H9 (cell line): ENCODE measurements at regions not wholly inside any gene's neighbourhood (a gene's known extent, or its start where the extent isn't known, plus 50 kb on each side); places are given as distances from the start of the nearest gene placed in this dataset.
"Not testable (repeated sequence)": the region's sequence is repeated elsewhere in the genome, so short reads cannot be mapped to it uniquely, and the experiment has no call there.

ENCODE experiments used
- DNase-seq: peaks from one replicate; pipeline ENCODE4 v3.0.0-alpha.2; 2017
- H2AFZ ChIP-seq: one replicate; pipeline ENCODE4 v1.6.1; 2013; ENCODE audit warnings: mild to moderate bottlenecking, low read length, control low read depth, moderate library complexity
- H2AK5ac ChIP-seq: 2 replicates; pipeline ENCODE4 v1.6.1; 2013; ENCODE audit warnings: low read length, control low read depth, mixed read lengths; ENCODE audit not compliant: insufficient read length
- H2BK120ac ChIP-seq: one replicate; pipeline ENCODE4 v1.6.1; 2013; ENCODE audit warnings: low read depth, mild to moderate bottlenecking, low read length, control low read depth, inconsistent platforms; ENCODE audit not compliant: poor library complexity, severe bottlenecking
- H2BK12ac ChIP-seq: 2 replicates; pipeline ENCODE4 v1.6.1; 2013; ENCODE audit warnings: low read length, control low read depth, mixed read lengths, low read depth; ENCODE audit not compliant: insufficient read length
- H2BK15ac ChIP-seq: 2 replicates; pipeline ENCODE4 v1.6.1; 2013; ENCODE audit warnings: low read depth, low read length, control low read depth
- H2BK20ac ChIP-seq: one replicate; pipeline ENCODE4 v1.6.1; 2013; ENCODE audit warnings: low read depth, mild to moderate bottlenecking, low read length, control low read depth, inconsistent platforms; ENCODE audit not compliant: poor library complexity, severe bottlenecking
- H2BK5ac ChIP-seq: 2 replicates; pipeline ENCODE4 v1.6.1; 2013; ENCODE audit warnings: low read length, control low read depth, mixed read lengths; ENCODE audit not compliant: insufficient read length
- H3K14ac ChIP-seq: 2 replicates; pipeline ENCODE4 v1.6.1; 2013; ENCODE audit warnings: low read length, control low read depth; ENCODE audit not compliant: insufficient read depth
- H3K18ac ChIP-seq: 2 replicates; pipeline ENCODE4 v1.6.1; 2013; ENCODE audit warnings: low read depth, mild to moderate bottlenecking, mixed read lengths, low read length, control low read depth; ENCODE audit not compliant: insufficient read length
- H3K23ac ChIP-seq: 2 replicates; pipeline ENCODE4 v1.6.1; 2013; ENCODE audit warnings: low read length, control low read depth, mixed read lengths, low read depth; ENCODE audit not compliant: insufficient read length
- H3K23me2 ChIP-seq: 2 replicates; pipeline ENCODE4 v1.6.1; 2013; ENCODE audit warnings: low read depth, mild to moderate bottlenecking, mixed read lengths, low read length, control low read depth; ENCODE audit not compliant: insufficient read length, poor library complexity, severe bottlenecking
- H3K27ac ChIP-seq: 2 replicates; pipeline ENCODE4 v1.5.1; 2013; ENCODE audit warnings: low read length, control low read depth, mixed read lengths, low read depth; ENCODE audit not compliant: insufficient read length
- H3K27me3 ChIP-seq: 2 replicates; pipeline ENCODE4 v1.6.1; 2013; ENCODE audit warnings: low read length, control low read depth, inconsistent platforms; ENCODE audit not compliant: insufficient read depth
- H3K4ac ChIP-seq: 2 replicates; pipeline ENCODE4 v1.6.1; 2013; ENCODE audit warnings: low read depth, mild to moderate bottlenecking, control low read depth, inconsistent platforms, low read length, moderate library complexity
- H3K4me1 ChIP-seq: 2 replicates; pipeline ENCODE4 v1.6.1; 2013; ENCODE audit warnings: low read length, control low read depth, inconsistent platforms; ENCODE audit not compliant: insufficient read depth
- H3K4me2 ChIP-seq: 2 replicates; pipeline ENCODE4 v1.6.1; 2013; ENCODE audit warnings: low read length, control low read depth, mixed read lengths; ENCODE audit not compliant: insufficient read length, insufficient read depth
- H3K56ac ChIP-seq: 2 replicates; pipeline ENCODE4 v1.6.1; 2013; ENCODE audit warnings: low read depth, mild to moderate bottlenecking, mixed read lengths, low read length, control low read depth; ENCODE audit not compliant: insufficient read length
- H3K79me1 ChIP-seq: 2 replicates; pipeline ENCODE4 v1.6.1; 2013; ENCODE audit warnings: low read depth, mild to moderate bottlenecking, moderate library complexity, low read length, control low read depth, inconsistent platforms; ENCODE audit not compliant: insufficient read depth, poor library complexity, severe bottlenecking
- H3K79me2 ChIP-seq: 2 replicates; pipeline ENCODE4 v1.6.1; 2013; ENCODE audit warnings: low read length, control low read depth, inconsistent platforms; ENCODE audit not compliant: insufficient read depth
- H3K9ac ChIP-seq: 2 replicates; pipeline ENCODE4 v1.6.1; 2013; ENCODE audit warnings: low read length, control low read depth, mixed read lengths; ENCODE audit not compliant: insufficient read length; ENCODE audit errors: extremely low read depth
- H3K9me3 ChIP-seq: one replicate; pipeline ENCODE4 v1.6.1; 2013; ENCODE audit warnings: low read depth, low read length, inconsistent platforms; ENCODE audit not compliant: control insufficient read depth
- H3T11ph ChIP-seq: one replicate; pipeline ENCODE4 v1.6.1; 2013; ENCODE audit warnings: mild to moderate bottlenecking, low read length, control low read depth, inconsistent platforms
- H4K20me1 ChIP-seq: one replicate; pipeline ENCODE4 v1.6.1; 2013; ENCODE audit not compliant: control insufficient read depth, insufficient read length, insufficient read depth
- H4K5ac ChIP-seq: 2 replicates; pipeline ENCODE4 v1.6.1; 2013; ENCODE audit warnings: low read depth, mild to moderate bottlenecking, mixed read lengths, low read length, control low read depth; ENCODE audit not compliant: insufficient read length
- H4K8ac ChIP-seq: replicated peaks from 2 replicates; pipeline ENCODE4 v1.6.1; 2013; ENCODE audit warnings: low read length, control low read depth, mixed read lengths, low read depth; ENCODE audit not compliant: insufficient read length
- H4K91ac ChIP-seq: 2 replicates; pipeline ENCODE4 v1.6.1; 2013; ENCODE audit warnings: low read depth, mild to moderate bottlenecking, moderate library complexity, mixed read lengths, low read length, control low read depth; ENCODE audit not compliant: insufficient read length
- H3K27ac Mint-ChIP-seq, 3 experiments: 2 replicates in 2 of 3; 3 replicates in 1 of 3; pipeline ENCODE4 v1.8.0; 2020 to 2021; ENCODE audit warnings: mixed read lengths in 3 of 3, mild to moderate bottlenecking in 1 of 3, moderate library complexity in 1 of 3
- H3K27me3 Mint-ChIP-seq: 2 replicates; pipeline ENCODE4 v1.8.0; 2021; ENCODE audit warnings: low read depth, mild to moderate bottlenecking, moderate library complexity, mixed read lengths
- H3K36me3 Mint-ChIP-seq, 3 experiments: 2 replicates in 2 of 3; 3 replicates in 1 of 3; pipeline ENCODE4 v1.8.0; 2020 to 2021; ENCODE audit warnings: low read depth in 3 of 3, mixed read lengths in 3 of 3; ENCODE audit not compliant: insufficient read depth in 1 of 3
- H3K4me1 Mint-ChIP-seq, 2 experiments: 2 replicates each; pipeline ENCODE4 v1.8.0; 2020; ENCODE audit warnings: mixed read lengths in 2 of 2
- H3K4me3 Mint-ChIP-seq, 2 experiments: 2 replicates in 1 of 2; 3 replicates in 1 of 2; pipeline ENCODE4 v1.8.0; 2020 to 2021; ENCODE audit warnings: mild to moderate bottlenecking in 2 of 2, mixed read lengths in 2 of 2, moderate library complexity in 1 of 2
- H3K9me3 Mint-ChIP-seq, 2 experiments: 2 replicates in 1 of 2; 3 replicates in 1 of 2; pipeline ENCODE4 v1.8.0; 2020; ENCODE audit warnings: mild to moderate bottlenecking in 2 of 2, mixed read lengths in 2 of 2, moderate library complexity in 1 of 2
- WGBS: extraction: QIAGEN DNeasy Blood & Tissue Kit; methylation state at CpG from one replicate; pipeline ENCODE4 v1.1.7; 2013; ENCODE audit warnings: missing lambda C conversion rate, low lambda C conversion rate, mixed read lengths; ENCODE audit not compliant: insufficient read length; ENCODE audit errors: extremely low coverage; 5-methylcytosine and 5-hydroxymethylcytosine counted together

DNA sequence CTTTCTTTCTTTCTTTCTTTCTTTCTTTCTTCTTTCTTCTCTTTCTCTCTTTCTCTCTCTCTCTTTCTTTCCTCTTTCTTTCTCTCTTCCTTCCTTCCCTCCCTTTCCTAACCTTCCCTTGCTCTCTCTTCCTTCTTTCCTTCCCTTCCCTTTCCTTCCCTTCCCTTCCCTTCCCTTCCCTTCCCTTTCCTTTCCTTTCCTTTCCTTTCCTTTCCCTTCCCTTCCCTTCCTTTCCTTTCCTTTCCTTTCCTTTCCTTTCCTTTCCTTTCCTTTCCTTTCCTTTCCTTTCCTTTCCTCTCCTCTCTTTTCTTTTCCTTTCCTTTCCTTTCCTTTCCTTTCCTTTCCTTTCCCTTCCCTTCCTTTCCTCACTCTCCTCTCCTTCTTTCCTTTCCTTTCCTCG lies 5294.1 kb upstream of the TPTE start:
- H3K14ac ChIP-seq, H3K27ac Mint-ChIP-seq, H2AFZ ChIP-seq, H3K27ac ChIP-seq, H3K27me3 ChIP-seq, H4K8ac ChIP-seq, H3K4me3 Mint-ChIP-seq, H3K4me1 Mint-ChIP-seq, H2BK20ac ChIP-seq, H3K23me2 ChIP-seq, H2BK12ac ChIP-seq, H2AK5ac ChIP-seq, H2BK15ac ChIP-seq, H2BK5ac ChIP-seq, H3K4me1 ChIP-seq, H3T11ph ChIP-seq, H4K91ac ChIP-seq, DNase-seq, H3K18ac ChIP-seq, H3K79me2 ChIP-seq, H3K4ac ChIP-seq, H3K56ac ChIP-seq, H3K79me1 ChIP-seq, H3K23ac ChIP-seq, H4K5ac ChIP-seq, H4K20me1 ChIP-seq, H2BK120ac ChIP-seq, H3K9ac ChIP-seq, H3K4me2 ChIP-seq, H3K27me3 Mint-ChIP-seq: not testable (repeated sequence)
- no CpG with 5 or more reads among the region's 1 CpG for WGBS
- H3K9me3 Mint-ChIP-seq: peaks cover 97 to 98% of the 10 kb centered on the region in 2 experiments
- peaks cover 92% of the 10 kb centered on the region for H3K9me3 ChIP-seq
- H3K36me3 Mint-ChIP-seq: peaks cover 34 to 68% (median 50%) of the 10 kb centered on the region in 3 experiments

DNA sequence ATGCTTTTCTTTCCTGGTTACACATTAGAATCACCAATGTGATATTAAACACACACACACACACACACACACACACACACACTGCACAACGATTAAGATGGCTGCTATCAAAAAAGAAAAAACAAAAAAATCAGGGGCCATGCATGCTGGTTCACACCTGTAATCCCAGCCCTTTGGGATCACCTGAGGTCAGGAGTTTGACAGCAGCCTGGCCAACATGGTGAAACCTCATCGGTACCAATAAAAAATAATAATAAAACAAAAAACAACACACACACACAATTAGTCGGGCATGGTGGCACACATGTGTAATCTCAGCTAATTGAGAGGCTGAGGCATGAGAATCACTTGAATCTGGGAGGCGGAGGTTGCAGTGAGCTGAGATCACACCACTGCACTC lies 5290.8 kb upstream of the TPTE start:
- H3K27me3 Mint-ChIP-seq, H3K79me2 ChIP-seq, H2BK5ac ChIP-seq, H2BK20ac ChIP-seq, H3K9ac ChIP-seq, H3K23me2 ChIP-seq, H4K91ac ChIP-seq, H3K27ac ChIP-seq, H3T11ph ChIP-seq, H2BK12ac ChIP-seq, H3K27me3 ChIP-seq, H3K4ac ChIP-seq, H2BK15ac ChIP-seq, H3K14ac ChIP-seq, H3K4me1 Mint-ChIP-seq, H3K18ac ChIP-seq, H2AFZ ChIP-seq, H4K8ac ChIP-seq, H4K20me1 ChIP-seq, DNase-seq, H2AK5ac ChIP-seq, H3K27ac Mint-ChIP-seq, H3K23ac ChIP-seq, H3K4me2 ChIP-seq, H3K4me1 ChIP-seq, H3K79me1 ChIP-seq, H3K56ac ChIP-seq, H3K4me3 Mint-ChIP-seq, H4K5ac ChIP-seq, H2BK120ac ChIP-seq: not testable (repeated sequence)
- peaks cover 99 to 100% of the 10 kb centered on the region in 2 experiments for H3K9me3 Mint-ChIP-seq
- peaks cover 38 to 72% (median 48%) of the 10 kb centered on the region in 3 experiments for H3K36me3 Mint-ChIP-seq
- no CpG with 5 or more reads among the region's 4 CpGs for WGBS
- peaks cover 86% of the 10 kb centered on the region for H3K9me3 ChIP-seq
